Large intestine (tissue), 3 donors: ENCODE measurements at regions not wholly inside any gene's neighbourhood (a gene's known extent, or its start where the extent isn't known, plus 50 kb on each side); places are given as distances from the start of the nearest gene placed in this dataset.

Source experiments
- DNase-seq, 2 donors: peaks; one replicate each; pipeline versions ENCODE4 v3.0.0 to v3.0.0-alpha.2; 2013
- H3K27ac ChIP-seq: one replicate; pipeline ENCODE4 v1.5.1; 2013; ENCODE audit warnings: low read length
- H3K27me3 ChIP-seq: 2 replicates; pipeline ENCODE4 v1.6.1; 2013; ENCODE audit warnings: low read length; ENCODE audit not compliant: control insufficient read depth, insufficient read depth
- H3K36me3 ChIP-seq: 2 replicates; pipeline ENCODE4 v1.6.1; 2013; ENCODE audit warnings: low read length; ENCODE audit not compliant: control insufficient read depth, insufficient read depth
- H3K4me1 ChIP-seq: one replicate; pipeline ENCODE4 v1.6.1; 2013; ENCODE audit warnings: low read length; ENCODE audit not compliant: control insufficient read depth, insufficient read depth
- H3K4me3 ChIP-seq: one replicate; pipeline ENCODE4 v1.5.1; 2013; ENCODE audit warnings: low read length
- H3K9me3 ChIP-seq: one replicate; pipeline ENCODE4 v1.6.1; 2013; ENCODE audit warnings: mild to moderate bottlenecking, low read depth, low read length, moderate library complexity; ENCODE audit not compliant: control insufficient read depth
- WGBS: methylation state at CpG from one replicate; pipeline ENCODE4 v1.1.5; 2013; ENCODE audit warnings: low lambda C conversion rate; ENCODE audit not compliant: insufficient coverage; 5-methylcytosine and 5-hydroxymethylcytosine counted together

- DNase-seq: no peak
- H3K36me3 ChIP-seq: no peaks in the 10 kb centered on the region
- WGBS: no CpG with 5 or more reads among the region's 2 CpGs
- H3K4me3 ChIP-seq: no peak overlapping the region
- H3K9me3 ChIP-seq: no peaks in the 10 kb centered on the region
- H3K27me3 ChIP-seq: no peaks in the 10 kb centered on the region
- H3K4me1 ChIP-seq: peaks cover 4% of the 10 kb centered on the region
- no peak overlapping the region for H3K27ac ChIP-seq
These were observed 113.8 kb upstream of the SPRY4 start for GRCh38 chr5:142438573-142438972.

GRCh38 chr5:142437563-142437962 is 112.7 kb upstream of the SPRY4 start:
- Histone ChIP-seq H3K9me3 (no peaks in the 10 kb centered on the region), H3K4me1 (peaks cover 4% of the 10 kb centered on the region), H3K27me3 (no peaks in the 10 kb centered on the region), H3K4me3 (no peak overlapping the region), H3K36me3 (no peaks in the 10 kb centered on the region), H3K27ac (no peak overlapping the region)
- DNase-seq: no peak
- no CpG with 5 or more reads among the region's 4 CpGs for WGBS

- DNase-seq: no peak
- no peak overlapping the region for H3K27ac ChIP-seq
- 50% methylated on average over 2 of the region's 9 CpGs for WGBS
- H3K36me3 ChIP-seq: no peaks in the 10 kb centered on the region
- H3K4me3 ChIP-seq: no peak overlapping the region
- no peaks in the 10 kb centered on the region for H3K9me3 ChIP-seq
- peaks cover 4% of the 10 kb centered on the region for H3K4me1 ChIP-seq
- H3K27me3 ChIP-seq: no peaks in the 10 kb centered on the region
These were observed 110.7 kb upstream of the SPRY4 start for GRCh38 chr5:142435410-142436115.

- DNase-seq: no peak
- no peak overlapping the region for H3K4me3 ChIP-seq
- H3K36me3 ChIP-seq: no peaks in the 10 kb centered on the region
- H3K27me3 ChIP-seq: no peaks in the 10 kb centered on the region
- H3K9me3 ChIP-seq: no peaks in the 10 kb centered on the region
- peaks cover 4% of the 10 kb centered on the region for H3K4me1 ChIP-seq
- no CpG with 5 or more reads among the region's 2 CpGs for WGBS
- no peak overlapping the region for H3K27ac ChIP-seq
These were observed 109.4 kb upstream of the SPRY4 start for GRCh38 chr5:142434322-142434612.

- no peaks in the 10 kb centered on the region for H3K27me3 ChIP-seq
- no peak overlapping the region for H3K27ac ChIP-seq
- peaks cover 4% of the 10 kb centered on the region for H3K4me1 ChIP-seq
- no peaks in the 10 kb centered on the region for H3K36me3 ChIP-seq
- no CpG with 5 or more reads among the region's 8 CpGs for WGBS
- no peak for DNase-seq
- no peak overlapping the region for H3K4me3 ChIP-seq
- H3K9me3 ChIP-seq: no peaks in the 10 kb centered on the region
These were observed 108.9 kb upstream of the SPRY4 start for GRCh38 chr5:142433526-142434321.

- peaks cover 4% of the 10 kb centered on the region for H3K4me1 ChIP-seq
- H3K27me3 ChIP-seq: no peaks in the 10 kb centered on the region
- H3K9me3 ChIP-seq: no peaks in the 10 kb centered on the region
- H3K27ac ChIP-seq: no peak overlapping the region
- no peak for DNase-seq
- H3K4me3 ChIP-seq: no peak overlapping the region
- no peaks in the 10 kb centered on the region for H3K36me3 ChIP-seq
- WGBS: no CpG with 5 or more reads among the region's 2 CpGs
These were observed 108.1 kb upstream of the SPRY4 start for GRCh38 chr5:142432961-142433360.

- H3K27ac ChIP-seq: no peak overlapping the region
- no peaks in the 10 kb centered on the region for H3K9me3 ChIP-seq
- DNase-seq: peak in 1 of 2 donors; percentile 29
- no peaks in the 10 kb centered on the region for H3K36me3 ChIP-seq
- no peak overlapping the region for H3K4me3 ChIP-seq
- peaks cover 4% of the 10 kb centered on the region for H3K4me1 ChIP-seq
- WGBS: 87% methylated on average over 2 of the region's 16 CpGs
- no peaks in the 10 kb centered on the region for H3K27me3 ChIP-seq
These were observed 107.6 kb upstream of the SPRY4 start for GRCh38 chr5:142432369-142432863.

GRCh38 chr5:142428773-142429473 is 104.1 kb upstream of the SPRY4 start:
- Histone ChIP-seq H3K27me3 (no peaks in the 10 kb centered on the region), H3K36me3 (no peaks in the 10 kb centered on the region), H3K4me3 (no peak overlapping the region), H3K9me3 (no peaks in the 10 kb centered on the region), H3K27ac (no peak overlapping the region), H3K4me1 (peaks cover 5% of the 10 kb centered on the region)
- WGBS: no CpG with 5 or more reads among the region's 8 CpGs
- DNase-seq: no peak

- H3K4me3 ChIP-seq: no peak overlapping the region
- H3K4me1 ChIP-seq: peaks cover 3% of the 10 kb centered on the region
- H3K27me3 ChIP-seq: no peaks in the 10 kb centered on the region
- no peaks in the 10 kb centered on the region for H3K9me3 ChIP-seq
- DNase-seq: no peak
- H3K27ac ChIP-seq: no peak overlapping the region
- no peaks in the 10 kb centered on the region for H3K36me3 ChIP-seq
- no CpG with 5 or more reads among the region's 7 CpGs for WGBS
These were observed 103.4 kb upstream of the SPRY4 start for GRCh38 chr5:142428036-142428772.

- 100% methylated on average over 1 of the region's 6 CpGs for WGBS
- no peak overlapping the region for H3K27ac ChIP-seq
These were observed 102.7 kb upstream of the SPRY4 start for GRCh38 chr5:142427529-142427928.

More at GRCh38 chr5:142427529-142427928, 102.7 kb upstream of the SPRY4 start:
- DNase-seq: no peak
- Histone ChIP-seq H3K27me3 (no peaks in the 10 kb centered on the region), H3K4me3 (no peak overlapping the region), H3K4me1 (peaks cover 3% of the 10 kb centered on the region), H3K9me3 (no peaks in the 10 kb centered on the region), H3K36me3 (no peaks in the 10 kb centered on the region)
